Stomach (tissue), 8 donors: ENCODE measurements at regions not wholly inside any gene's neighbourhood (a gene's known extent, or its start where the extent isn't known, plus 50 kb on each side); places are given as distances from the start of the nearest gene placed in this dataset.

ENCODE experiments used
- DNase-seq, 2 donors: peaks; one replicate each; pipeline versions ENCODE4 v3.0.0 to v3.0.0-alpha.2; 2013 to 2019
- H3K27ac ChIP-seq, 5 donors: fragments of 200-600 bp in 4 of 5; sonication (generic) in 4 of 5; one replicate each; pipeline ENCODE4 v1.5.1; 2013 to 2019; ENCODE audit warnings: mild to moderate bottlenecking in 1 of 5, moderate library complexity in 1 of 5
- H3K27me3 ChIP-seq, 3 donors: fragments of 200-600 bp; sonication (generic); one replicate each; pipeline ENCODE4 v1.5.1; 2017 to 2019; ENCODE audit warnings: mixed run types in 1 of 3
- H3K36me3 ChIP-seq, 4 donors: fragments of 200-600 bp; sonication (generic); 1 replicate in 3 of 4; 2 replicates in 1 of 4; pipeline ENCODE4 v1.5.1; 2016 to 2019
- H3K4me1 ChIP-seq, 4 donors: fragments of 200-600 bp; sonication (generic); one replicate each; pipeline ENCODE4 v1.5.1; 2016 to 2019
- H3K4me3 ChIP-seq, 4 donors: fragments of 200-600 bp; sonication (generic) in 3 of 4; one replicate each; pipeline ENCODE4 v1.5.1; 2016 to 2019; ENCODE audit warnings: mild to moderate bottlenecking in 1 of 4
- H3K9me3 ChIP-seq, 4 donors: fragments of 200-600 bp; sonication (generic); one replicate each; pipeline ENCODE4 v1.5.1; 2016 to 2019
- EP300 ChIP-seq: sonication (generic); formaldehyde crosslinking; IDR thresholded peaks from one replicate; pipeline ENCODE4 v1.6.1; 2017; ENCODE audit warnings: antibody characterized with exemption
- POLR2A ChIP-seq, 4 donors: fragments of 450-650 bp; IDR thresholded peaks; one replicate each; pipeline ENCODE4 v1.6.1; 2016; ENCODE audit warnings: antibody characterized with exemption in 4 of 4, control low read depth in 2 of 4, mild to moderate bottlenecking in 1 of 4, moderate library complexity in 1 of 4
- POLR2AphosphoS5 ChIP-seq, 3 donors: sonication (generic); formaldehyde crosslinking; IDR thresholded peaks; one replicate each; pipeline ENCODE4 v1.6.1; 2016; ENCODE audit warnings: antibody characterized with exemption in 3 of 3
- WGBS, 5 donors: extraction: QIAGEN DNeasy Blood & Tissue Kit in 3 of 5; methylation state at CpG; one replicate each; pipeline versions ENCODE4 v1.1.5 to v1.1.7; 2013 to 2018; 5-methylcytosine and 5-hydroxymethylcytosine counted together
- intact Hi-C: fragments of 100-400 bp; cut with DNase I; formaldehyde crosslinking; loops from one replicate; pipeline ENCODE4 v1.15.1; 2023; ENCODE audit warnings: low total_unique reads
- TF ChIP-seq, protein P1 (sequence below), 7 experiments: fragments of 450-650 bp in 4 of 7; fragments of 200-600 bp in 3 of 7; sonication (generic) in 3 of 7; IDR thresholded peaks; one replicate each; pipeline ENCODE4 v1.5.1; 2016 to 2019; ENCODE audit warnings: antibody characterized with exemption in 7 of 7, control low read depth in 2 of 7, mild to moderate bottlenecking in 1 of 7
- donor health status: healthy with polysubstance abuse.
- donor health status: Bipolar disorder and iron deficiency.
- donor health status: healthy.

DNA sequence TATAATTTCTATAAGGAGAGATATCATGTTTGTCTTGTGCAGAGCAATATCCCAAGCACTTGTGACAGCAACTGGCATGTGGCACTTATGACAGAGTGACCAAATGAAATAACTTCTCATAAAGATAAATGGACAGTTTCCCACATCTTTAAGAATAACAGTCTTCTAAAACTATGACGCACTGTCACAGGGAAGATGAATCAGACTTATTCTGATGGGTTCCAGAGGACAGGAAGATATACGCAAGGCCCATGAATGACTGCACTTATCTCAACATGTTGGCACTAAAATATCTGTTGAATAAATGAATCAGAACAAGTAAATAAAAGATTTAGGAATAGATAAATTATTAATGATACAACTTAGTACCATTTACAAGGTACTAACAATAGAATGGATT, 465.8 kb upstream of the SYT1 start:
- intact Hi-C loops = no loop called here

DNA sequence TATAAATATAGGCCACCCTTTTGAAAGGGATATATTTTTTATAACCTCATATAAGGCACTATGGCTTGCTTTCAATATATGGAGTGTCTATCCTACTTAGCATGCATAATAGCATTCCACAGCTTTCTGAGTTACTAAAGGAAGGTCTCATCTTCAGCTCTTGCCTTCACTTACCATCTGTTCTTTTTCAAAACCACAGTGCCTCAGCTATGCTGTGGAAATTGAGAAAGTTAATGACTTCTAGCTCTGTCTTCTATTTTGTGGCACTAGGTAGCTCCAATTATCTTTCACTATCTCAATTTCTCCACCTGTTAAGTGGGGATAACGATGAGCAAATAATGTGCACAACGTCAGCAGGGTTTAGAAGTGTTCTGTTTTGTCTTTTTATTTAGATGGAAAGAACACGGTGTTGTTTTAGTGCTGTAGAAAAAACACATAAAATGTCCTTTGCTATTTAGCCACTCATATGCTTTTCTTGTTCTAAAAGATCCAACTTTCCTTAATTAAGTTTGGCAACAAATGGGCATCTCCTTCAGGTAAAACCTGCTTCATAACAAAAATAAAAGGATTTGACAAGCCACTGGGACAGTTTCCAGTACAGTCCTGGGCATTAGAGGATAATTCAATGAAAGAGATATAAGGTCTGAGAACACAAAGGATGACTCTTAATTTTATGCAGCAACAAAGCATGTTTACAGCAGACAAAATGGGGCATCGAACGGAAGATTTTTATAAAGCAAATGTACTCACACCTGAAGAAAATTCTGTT, 462.0 kb upstream of the SYT1 start:
- Histone ChIP-seq H3K4me3 (no peak overlapping the region), H3K36me3 (no peaks in the 10 kb centered on the region), H3K27me3 (no peaks in the 10 kb centered on the region), H3K4me1 (no peaks in the 10 kb centered on the region), H3K27ac (no peak overlapping the region), H3K9me3 (no peaks in the 10 kb centered on the region)
- TF ChIP-seq EP300 = no peak
- WGBS, 5 donors = 49 to 68% (median 58%) methylated on average over 5 of the region's 5 CpGs
- intact Hi-C loops = no loop called here
- DNase-seq = no peak

More for the DNA sequence above, 465.8 kb upstream of the SYT1 start:
- H3K36me3 ChIP-seq = no peaks in the 10 kb centered on the region
- H3K27ac ChIP-seq = no peak overlapping the region
- 87 to 89% (median 88%) methylated on average over 2 of the region's 2 CpGs for WGBS, 5 donors
- no peaks in the 10 kb centered on the region for H3K4me1 ChIP-seq
- TF ChIP-seq POLR2AphosphoS5 (IDR thresholded peaks at IDR 0.05) = no peak
- TF ChIP-seq, protein P1, sequence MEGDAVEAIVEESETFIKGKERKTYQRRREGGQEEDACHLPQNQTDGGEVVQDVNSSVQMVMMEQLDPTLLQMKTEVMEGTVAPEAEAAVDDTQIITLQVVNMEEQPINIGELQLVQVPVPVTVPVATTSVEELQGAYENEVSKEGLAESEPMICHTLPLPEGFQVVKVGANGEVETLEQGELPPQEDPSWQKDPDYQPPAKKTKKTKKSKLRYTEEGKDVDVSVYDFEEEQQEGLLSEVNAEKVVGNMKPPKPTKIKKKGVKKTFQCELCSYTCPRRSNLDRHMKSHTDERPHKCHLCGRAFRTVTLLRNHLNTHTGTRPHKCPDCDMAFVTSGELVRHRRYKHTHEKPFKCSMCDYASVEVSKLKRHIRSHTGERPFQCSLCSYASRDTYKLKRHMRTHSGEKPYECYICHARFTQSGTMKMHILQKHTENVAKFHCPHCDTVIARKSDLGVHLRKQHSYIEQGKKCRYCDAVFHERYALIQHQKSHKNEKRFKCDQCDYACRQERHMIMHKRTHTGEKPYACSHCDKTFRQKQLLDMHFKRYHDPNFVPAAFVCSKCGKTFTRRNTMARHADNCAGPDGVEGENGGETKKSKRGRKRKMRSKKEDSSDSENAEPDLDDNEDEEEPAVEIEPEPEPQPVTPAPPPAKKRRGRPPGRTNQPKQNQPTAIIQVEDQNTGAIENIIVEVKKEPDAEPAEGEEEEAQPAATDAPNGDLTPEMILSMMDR (IDR thresholded peaks at IDR 0.05) = no peak
- no peak for TF ChIP-seq EP300
- no peaks in the 10 kb centered on the region for H3K9me3 ChIP-seq
- no peaks in the 10 kb centered on the region for H3K27me3 ChIP-seq
- H3K4me3 ChIP-seq = no peak overlapping the region
- no peak for DNase-seq

DNA sequence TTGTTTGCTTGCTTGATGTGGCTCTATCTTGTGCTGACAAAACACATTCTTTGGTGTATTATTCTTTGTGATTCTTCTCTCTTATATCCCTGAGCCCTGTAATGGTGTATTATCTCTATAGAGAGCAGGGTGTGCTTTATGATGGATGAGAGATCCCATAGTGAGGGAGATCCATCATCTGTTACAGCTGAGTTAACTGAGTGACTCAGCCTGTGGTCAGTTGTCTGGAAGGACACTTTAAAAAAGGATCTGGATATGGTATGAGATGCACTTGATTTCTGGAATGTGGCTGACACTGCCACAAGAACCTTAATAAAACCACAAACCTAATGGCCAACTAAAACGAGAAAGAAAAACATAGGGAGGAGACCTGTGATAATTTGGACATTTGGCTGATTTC, 461.4 kb upstream of the SYT1 start:
- Histone ChIP-seq H3K4me3 (no peak overlapping the region), H3K27ac (no peak overlapping the region), H3K9me3 (no peaks in the 10 kb centered on the region), H3K4me1 (no peaks in the 10 kb centered on the region), H3K36me3 (no peaks in the 10 kb centered on the region), H3K27me3 (no peaks in the 10 kb centered on the region)
- no peak for DNase-seq
- 42 to 55% (median 50%) methylated on average over 1 of the region's 1 CpG for WGBS, 5 donors
- intact Hi-C loops = no loop called here
- TF ChIP-seq, protein P1 (IDR thresholded peaks at IDR 0.05) = no peak
- TF ChIP-seq POLR2AphosphoS5 (IDR thresholded peaks at IDR 0.05) (no peak), EP300 (no peak), POLR2A (IDR thresholded peaks at IDR 0.05) (no peak)

DNA sequence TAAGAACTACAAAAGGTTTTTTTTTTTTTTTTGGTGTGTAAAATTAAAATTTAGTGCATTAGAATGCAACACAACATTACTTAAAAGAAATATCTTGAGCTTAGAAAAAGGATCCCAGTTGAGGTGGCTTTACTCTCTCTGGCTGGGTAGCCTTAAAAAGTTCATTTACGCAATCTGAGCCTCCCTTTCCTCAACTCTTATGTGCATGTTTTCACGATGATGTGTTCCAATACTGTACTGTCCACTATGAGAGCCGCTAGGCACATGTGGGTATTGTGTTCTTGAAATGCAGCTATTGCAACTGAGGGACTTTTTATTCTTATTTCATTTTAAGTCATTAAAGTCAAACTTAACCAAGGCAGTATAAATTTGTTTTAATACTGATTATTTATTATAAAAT, 460.9 kb upstream of the SYT1 start:
- no peak for DNase-seq
- Histone ChIP-seq H3K4me3 (no peak overlapping the region), H3K27me3 (no peaks in the 10 kb centered on the region), H3K9me3 (no peaks in the 10 kb centered on the region), H3K27ac (no peak overlapping the region), H3K4me1 (no peaks in the 10 kb centered on the region), H3K36me3 (no peaks in the 10 kb centered on the region)
- intact Hi-C loops = no loop called here
- TF ChIP-seq POLR2AphosphoS5 (IDR thresholded peaks at IDR 0.05) (no peak), POLR2A (IDR thresholded peaks at IDR 0.05) (no peak), EP300 (no peak)
- TF ChIP-seq, protein P1 (IDR thresholded peaks at IDR 0.05) = no peak
- WGBS, 5 donors = 86 to 94% (median 90%) methylated on average over 3 of the region's 3 CpGs

DNA sequence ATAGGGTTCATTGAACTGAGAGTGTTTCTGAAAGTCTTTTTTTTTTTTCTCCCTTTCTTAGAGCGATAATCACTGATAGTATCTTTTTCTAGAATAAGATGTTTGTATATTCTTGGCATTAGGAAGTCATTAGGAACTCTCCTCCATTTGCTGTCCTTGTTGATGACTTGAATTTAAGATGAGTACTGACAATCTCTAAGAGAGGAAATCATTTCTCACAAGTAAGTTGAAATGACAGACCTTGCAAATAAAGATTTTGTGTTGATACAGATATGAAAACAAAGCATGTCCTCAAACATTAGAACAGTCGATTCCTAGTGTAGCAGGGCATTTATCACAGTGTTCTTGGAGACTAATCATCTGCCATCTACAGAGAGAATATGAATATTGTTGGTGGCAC, 458.4 kb upstream of the SYT1 start:
- 52 to 64% (median 60%) methylated on average over 2 of the region's 2 CpGs for WGBS, 5 donors
- no peaks in the 10 kb centered on the region for H3K27me3 ChIP-seq
- TF ChIP-seq POLR2A (IDR thresholded peaks at IDR 0.05) (no peak), POLR2AphosphoS5 (IDR thresholded peaks at IDR 0.05) (no peak), EP300 (no peak)
- TF ChIP-seq, protein P1 (IDR thresholded peaks at IDR 0.05) = no peak
- intact Hi-C loops = no loop called here
- no peaks in the 10 kb centered on the region for H3K9me3 ChIP-seq
- no peak for DNase-seq
- no peak overlapping the region for H3K4me3 ChIP-seq
- H3K4me1 ChIP-seq = no peaks in the 10 kb centered on the region
- no peak overlapping the region for H3K27ac ChIP-seq
- H3K36me3 ChIP-seq = no peaks in the 10 kb centered on the region
